ENCODE measurements at regions not wholly inside any gene's neighbourhood (a gene's known extent, or its start where the extent isn't known, plus 50 kb on each side); places are given as distances from the start of the nearest gene placed in this dataset.

- DNase-seq, result no peak
Measured at GRCh38 chr18:65544701-65545100, 206.1 kb upstream of the CDH7 start.

GRCh38 chr18:65527879-65528633 is 222.8 kb upstream of the CDH7 start:
- DNase-seq, result no peak

- no peak for DNase-seq
Measured at GRCh38 chr18:65526099-65526498, 224.7 kb upstream of the CDH7 start.

GRCh38 chr18:65523461-65523860 is 227.4 kb upstream of the CDH7 start:
- no peak for DNase-seq

GRCh38 chr18:65522907-65523306 is 227.9 kb upstream of the CDH7 start:
- no peak for DNase-seq

- no peak for DNase-seq
Measured at GRCh38 chr18:65516209-65516608, 234.6 kb upstream of the CDH7 start.

- DNase-seq, result no peak
Measured at GRCh38 chr18:65498605-65499004, 252.2 kb upstream of the CDH7 start.

GRCh38 chr18:65487569-65487968 is 263.2 kb upstream of the CDH7 start:
- no peak for DNase-seq

- no peak for DNase-seq
Measured at GRCh38 chr18:65477455-65477854, 273.4 kb upstream of the CDH7 start.

GRCh38 chr18:65468881-65469280 is 281.9 kb upstream of the CDH7 start:
- no peak for DNase-seq

- DNase-seq, result no peak
Measured at GRCh38 chr18:65464361-65464760, 286.5 kb upstream of the CDH7 start.

GRCh38 chr18:65459741-65460140 is 291.1 kb upstream of the CDH7 start:
- no peak for DNase-seq

GRCh38 chr18:65458871-65459270 is 291.9 kb upstream of the CDH7 start:
- DNase-seq, result no peak

GRCh38 chr18:65439188-65439587 is 311.6 kb upstream of the CDH7 start:
- DNase-seq, result no peak

GRCh38 chr18:65436430-65436829 is 314.4 kb upstream of the CDH7 start:
- no peak for DNase-seq

GRCh38 chr18:65435534-65435933 is 315.3 kb upstream of the CDH7 start:
- no peak for DNase-seq

- no peak for DNase-seq
Measured at GRCh38 chr18:65429601-65430000, 321.2 kb upstream of the CDH7 start.

GRCh38 chr18:65425366-65425765 is 325.4 kb upstream of the CDH7 start:
- DNase-seq, result no peak

- DNase-seq, result no peak
Measured at GRCh38 chr18:65423776-65424175, 327.0 kb upstream of the CDH7 start.

GRCh38 chr18:65422544-65423136 is 328.2 kb upstream of the CDH7 start:
- no peak for DNase-seq

GRCh38 chr18:65415098-65415497 is 335.7 kb upstream of the CDH7 start:
- DNase-seq, result no peak

- no peak for DNase-seq
Measured at GRCh38 chr18:65414501-65414900, 336.3 kb upstream of the CDH7 start.

GRCh38 chr18:65411061-65411460 is 339.8 kb upstream of the CDH7 start:
- DNase-seq, result no peak

- DNase-seq, result no peak
Measured at GRCh38 chr18:65409261-65409660, 341.6 kb upstream of the CDH7 start.

- no peak for DNase-seq
Measured at GRCh38 chr18:65403534-65403933, 347.3 kb upstream of the CDH7 start.

All from kidney glomerular epithelial cell (primary cell).